GM06990 (cell line): ENCODE measurements at regions not wholly inside any gene's neighbourhood (a gene's known extent, or its start where the extent isn't known, plus 50 kb on each side); places are given as distances from the start of the nearest gene placed in this dataset.

Experiments used
- DNase-seq: peaks from one replicate; pipeline ENCODE4 v3.0.0-alpha.2; 2011; ENCODE audit not compliant: insufficient read length; ENCODE audit errors: extremely low read depth
- H3K27me3 ChIP-seq: replicated peaks from 2 replicates; pipeline ENCODE4 v1.6.0; 2011; ENCODE audit warnings: low read length; ENCODE audit not compliant: control insufficient read depth, insufficient read depth
- H3K36me3 ChIP-seq: 2 replicates; pipeline ENCODE4 v1.5.1; 2011; ENCODE audit warnings: low read length; ENCODE audit not compliant: control insufficient read depth, insufficient read depth
- H3K4me3 ChIP-seq: replicated peaks from 2 replicates; pipeline ENCODE4 v1.5.1; 2011; ENCODE audit warnings: low read depth, mild to moderate bottlenecking, control low read depth, low read length
- CTCF ChIP-seq: IDR thresholded peaks from 2 replicates; pipeline ENCODE4 v1.5.1; 2011; ENCODE audit warnings: low read length, control low read depth, mild to moderate bottlenecking, inconsistent platforms; ENCODE audit not compliant: insufficient read depth, poor library complexity, severe bottlenecking

DNA sequence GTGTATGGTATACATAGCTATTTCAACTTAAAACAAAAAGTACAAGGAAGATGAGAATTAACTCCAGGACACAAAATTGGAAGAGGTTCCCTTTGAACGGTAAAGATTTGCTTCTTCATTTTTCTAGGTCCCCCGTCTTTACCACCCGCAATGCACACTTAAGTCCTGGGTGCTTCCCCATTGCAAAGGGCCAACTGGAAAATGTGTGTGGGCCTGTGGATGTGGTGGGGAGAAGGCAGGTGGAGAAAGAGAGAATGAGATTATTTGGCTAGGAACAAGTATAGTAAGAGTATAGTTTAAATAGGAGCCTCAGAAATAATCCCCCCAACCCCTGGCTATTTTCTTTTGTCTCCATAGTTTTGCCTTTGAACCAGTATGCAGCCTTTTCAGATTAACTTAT lies 115.4 kb downstream of the HLX start:
- TF ChIP-seq CTCF = no peak

GRCh38 chr1:220997791-220998190 lies 118.5 kb downstream of the HLX start:
- Histone ChIP-seq H3K27me3 (no peaks in the 10 kb centered on the region), H3K36me3 (no peaks in the 10 kb centered on the region), H3K4me3 (no peak overlapping the region)
- TF ChIP-seq CTCF = no peak
- DNase-seq = no peak

More for the DNA sequence above, 115.4 kb downstream of the HLX start:
- H3K36me3 ChIP-seq = no peaks in the 10 kb centered on the region
- H3K27me3 ChIP-seq = no peaks in the 10 kb centered on the region; the same call in 1 of the 2 replicates
- no peak for DNase-seq
- no peak overlapping the region for H3K4me3 ChIP-seq

- Histone ChIP-seq H3K27me3 (no peaks in the 10 kb centered on the region), H3K4me3 (no peak overlapping the region), H3K36me3 (no peaks in the 10 kb centered on the region)
- TF ChIP-seq CTCF = no peak
- no peak for DNase-seq
These were observed 120.9 kb downstream of the HLX start for GRCh38 chr1:220999872-221000863.

- DNase-seq = no peak
- no peak overlapping the region for H3K4me3 ChIP-seq
- no peaks in the 10 kb centered on the region for H3K27me3 ChIP-seq
- no peak for TF ChIP-seq CTCF
- no peaks in the 10 kb centered on the region for H3K36me3 ChIP-seq
These were observed 121.9 kb downstream of the HLX start for GRCh38 chr1:221001167-221001566.

DNA sequence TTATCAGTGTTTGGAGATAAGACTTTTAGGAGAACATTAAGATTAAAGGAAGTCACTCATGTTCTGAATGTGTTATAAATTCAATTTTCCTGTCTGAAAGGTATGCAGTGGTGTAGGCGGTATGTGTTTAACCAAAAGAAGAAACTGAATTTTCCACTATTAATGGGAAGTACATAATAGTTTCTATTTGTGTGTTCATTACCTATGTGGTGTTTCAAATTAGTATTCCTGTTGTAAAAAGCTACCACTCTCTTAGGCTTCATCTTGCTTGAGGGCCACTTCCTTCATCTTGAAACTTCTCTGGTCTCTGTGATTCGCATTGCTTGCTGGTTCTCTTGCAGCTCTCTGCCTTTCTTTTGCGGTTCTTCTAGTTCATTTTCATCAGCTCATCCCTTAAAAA lies 123.4 kb downstream of the HLX start:
- no peak for TF ChIP-seq CTCF
- DNase-seq = no peak
- Histone ChIP-seq H3K27me3 (no peaks in the 10 kb centered on the region), H3K36me3 (no peaks in the 10 kb centered on the region), H3K4me3 (no peak overlapping the region)
